ENCODE measurements at regions not wholly inside any gene's neighbourhood (a gene's known extent, or its start where the extent isn't known, plus 50 kb on each side); places are given as distances from the start of the nearest gene placed in this dataset.

GRCh38 chr2:123211181-123211580, 813.9 kb upstream of the CNTNAP5 start:
- FAIRE-seq: no peak
- H3K4me2 ChIP-seq (ENCODE audit: low read length): no peak overlapping the region
- no peak overlapping the region for H3K4me3 Mint-ChIP-seq (ENCODE audit: unreplicated experiment)
- no peaks in the 10 kb centered on the region for H3K4me1 ChIP-seq (ENCODE audit: insufficient read depth, low read length)
- H3K27ac Mint-ChIP-seq (ENCODE audit: unreplicated experiment): no peak overlapping the region
- H3K9ac ChIP-seq (ENCODE audit: low read length): no peak overlapping the region
- DNase-seq (ENCODE audit: low read depth): no peak
- no peaks in the 10 kb centered on the region for H3K27me3 ChIP-seq (ENCODE audit: insufficient read depth, low read length)
- H3K4me1 Mint-ChIP-seq (ENCODE audit: low read depth, unreplicated experiment): no peaks in the 10 kb centered on the region
- no peaks in the 10 kb centered on the region for H4K20me1 ChIP-seq (ENCODE audit: insufficient read depth, low read length)
- H3K36me3 Mint-ChIP-seq (ENCODE audit: low read depth, unreplicated experiment): no peaks in the 10 kb centered on the region
- no peak overlapping the region for H3K4me3 ChIP-seq (ENCODE audit: insufficient read depth, low read depth, low read length)
- H3K27ac ChIP-seq (ENCODE audit: low read depth, low read length): no peak overlapping the region
- H3K36me3 ChIP-seq (ENCODE audit: insufficient read depth, low read length): no peaks in the 10 kb centered on the region
- H3K79me2 ChIP-seq (ENCODE audit: insufficient read depth, low read length): no peaks in the 10 kb centered on the region
- H3K27me3 Mint-ChIP-seq (ENCODE audit: low read depth, unreplicated experiment): no peaks in the 10 kb centered on the region
- H2AFZ ChIP-seq (ENCODE audit: low read depth, low read length): no peak overlapping the region
- H3K9me3 Mint-ChIP-seq (ENCODE audit: unreplicated experiment): no peaks in the 10 kb centered on the region
- H3K9me3 ChIP-seq (ENCODE audit: insufficient read depth, low read depth, low read length): no peaks in the 10 kb centered on the region
- TF ChIP-seq CTCF (IDR thresholded peaks at IDR 0.05; ENCODE audit: insufficient read depth, low read depth, low read length) (no peak), EZH2 (IDR thresholded peaks at IDR 0.05; ENCODE audit: insufficient read depth, low read length) (no peak)

GRCh38 chr2:123245156-123245555, 779.9 kb upstream of the CNTNAP5 start:
- DNase-seq (ENCODE audit: low read depth) (no peak), FAIRE-seq (no peak)
- H3K4me3 ChIP-seq (ENCODE audit: insufficient read depth, low read depth, low read length): no peak overlapping the region
- H3K4me1 ChIP-seq (ENCODE audit: insufficient read depth, low read length): no peaks in the 10 kb centered on the region
- no peaks in the 10 kb centered on the region for H3K4me1 Mint-ChIP-seq (ENCODE audit: low read depth, unreplicated experiment)
- no peaks in the 10 kb centered on the region for H4K20me1 ChIP-seq (ENCODE audit: insufficient read depth, low read length)
- H3K27ac ChIP-seq (ENCODE audit: low read depth, low read length): no peak overlapping the region
- H3K4me2 ChIP-seq (ENCODE audit: low read length): no peak overlapping the region
- no peak overlapping the region for H2AFZ ChIP-seq (ENCODE audit: low read depth, low read length)
- peaks cover 10% of the 10 kb centered on the region for H3K9me3 ChIP-seq (ENCODE audit: insufficient read depth, low read depth, low read length)
- peaks cover 11% of the 10 kb centered on the region for H3K27me3 Mint-ChIP-seq (ENCODE audit: low read depth, unreplicated experiment)
- no peaks in the 10 kb centered on the region for H3K79me2 ChIP-seq (ENCODE audit: insufficient read depth, low read length)
- no peak overlapping the region for H3K9ac ChIP-seq (ENCODE audit: low read length)
- no peak overlapping the region for H3K27ac Mint-ChIP-seq (ENCODE audit: unreplicated experiment)
- H3K9me3 Mint-ChIP-seq (ENCODE audit: unreplicated experiment): no peaks in the 10 kb centered on the region
- no peak overlapping the region for H3K4me3 Mint-ChIP-seq (ENCODE audit: unreplicated experiment)
- H3K27me3 ChIP-seq (ENCODE audit: insufficient read depth, low read length): no peaks in the 10 kb centered on the region
- no peaks in the 10 kb centered on the region for H3K36me3 ChIP-seq (ENCODE audit: insufficient read depth, low read length)
- H3K36me3 Mint-ChIP-seq (ENCODE audit: low read depth, unreplicated experiment): no peaks in the 10 kb centered on the region
- TF ChIP-seq EZH2 (IDR thresholded peaks at IDR 0.05; ENCODE audit: insufficient read depth, low read length): no peak
- no peak for TF ChIP-seq CTCF (IDR thresholded peaks at IDR 0.05; ENCODE audit: insufficient read depth, low read depth, low read length)

GRCh38 chr2:123258877-123259539, 766.1 kb upstream of the CNTNAP5 start:
- Mint-ChIP-seq H3K4me3 (ENCODE audit: unreplicated experiment) (no peak overlapping the region), H3K27me3 (ENCODE audit: low read depth, unreplicated experiment) (no peaks in the 10 kb centered on the region), H3K36me3 (ENCODE audit: low read depth, unreplicated experiment) (no peaks in the 10 kb centered on the region), H3K4me1 (ENCODE audit: low read depth, unreplicated experiment) (no peaks in the 10 kb centered on the region), H3K9me3 (ENCODE audit: unreplicated experiment) (no peaks in the 10 kb centered on the region), H3K27ac (ENCODE audit: unreplicated experiment) (no peak overlapping the region)
- H3K4me2 ChIP-seq (ENCODE audit: low read length): no peak overlapping the region
- H3K79me2 ChIP-seq (ENCODE audit: insufficient read depth, low read length): no peaks in the 10 kb centered on the region
- no peak overlapping the region for H3K27ac ChIP-seq (ENCODE audit: low read depth, low read length)
- no peaks in the 10 kb centered on the region for H4K20me1 ChIP-seq (ENCODE audit: insufficient read depth, low read length)
- H3K36me3 ChIP-seq (ENCODE audit: insufficient read depth, low read length): no peaks in the 10 kb centered on the region
- H3K4me3 ChIP-seq (ENCODE audit: insufficient read depth, low read depth, low read length): no peak overlapping the region
- no peaks in the 10 kb centered on the region for H3K9me3 ChIP-seq (ENCODE audit: insufficient read depth, low read depth, low read length)
- H3K9ac ChIP-seq (ENCODE audit: low read length): no peak overlapping the region
- DNase-seq (ENCODE audit: low read depth): no peak
- no peak for FAIRE-seq
- TF ChIP-seq EZH2 (IDR thresholded peaks at IDR 0.05; ENCODE audit: insufficient read depth, low read length) (no peak), CTCF (IDR thresholded peaks at IDR 0.05; ENCODE audit: insufficient read depth, low read depth, low read length) (no peak)
- no peak overlapping the region for H2AFZ ChIP-seq (ENCODE audit: low read depth, low read length)
- no peaks in the 10 kb centered on the region for H3K27me3 ChIP-seq (ENCODE audit: insufficient read depth, low read length)
- no peaks in the 10 kb centered on the region for H3K4me1 ChIP-seq (ENCODE audit: insufficient read depth, low read length)
